Subcutaneous abdominal adipose tissue (tissue), 5 donors: ENCODE measurements at regions not wholly inside any gene's neighbourhood (a gene's known extent, or its start where the extent isn't known, plus 50 kb on each side); places are given as distances from the start of the nearest gene placed in this dataset.

Source experiments
- H3K27ac ChIP-seq: one replicate; pipeline ENCODE4 v1.7.0; 2013; ENCODE audit warnings: low read depth, mild to moderate bottlenecking, inconsistent platforms, low read length, moderate library complexity
- H3K27me3 ChIP-seq, 5 donors: one replicate each; pipeline ENCODE4 v1.7.0; 2013; ENCODE audit warnings: low read length in 5 of 5, inconsistent platforms in 1 of 5; ENCODE audit not compliant: control insufficient read depth in 5 of 5, insufficient read depth in 4 of 5
- H3K36me3 ChIP-seq, 5 donors: one replicate each; pipeline ENCODE4 v1.7.0; 2013; ENCODE audit warnings: low read length in 5 of 5; ENCODE audit not compliant: control insufficient read depth in 5 of 5, insufficient read depth in 5 of 5
- H3K4me1 ChIP-seq, 5 donors: one replicate each; pipeline ENCODE4 v1.7.0; 2013; ENCODE audit warnings: low read length in 5 of 5, mild to moderate bottlenecking in 3 of 5, moderate library complexity in 1 of 5; ENCODE audit not compliant: control insufficient read depth in 5 of 5, insufficient read depth in 5 of 5
- H3K4me3 ChIP-seq, 5 donors: one replicate each; pipeline ENCODE4 v1.7.0; 2013; ENCODE audit warnings: low read length in 5 of 5, low read depth in 1 of 5
- H3K9ac ChIP-seq, 5 donors: one replicate each; pipeline ENCODE4 v1.7.0; 2013; ENCODE audit warnings: low read length in 5 of 5, mild to moderate bottlenecking in 4 of 5, moderate library complexity in 3 of 5
- H3K9me3 ChIP-seq, 5 donors: one replicate each; pipeline ENCODE4 v1.7.0; 2013; ENCODE audit warnings: low read length in 5 of 5; ENCODE audit not compliant: control insufficient read depth in 5 of 5
- donor health status: healthy.
- donor health status: healthy.
- donor health status: healthy.
- donor health status: healthy.
- donor health status: healthy.

GRCh38 chr4:149269835-149270234, 545.8 kb downstream of the IQCM start:
- Histone ChIP-seq H3K27ac (no peak overlapping the region), H3K36me3 (no peaks in the 10 kb centered on the region), H3K9me3 (no peaks in the 10 kb centered on the region), H3K4me1 (no peaks in the 10 kb centered on the region), H3K4me3 (no peak overlapping the region), H3K9ac (no peak overlapping the region), H3K27me3 (no peaks in the 10 kb centered on the region)

- Histone ChIP-seq H3K9me3 (no peaks in the 10 kb centered on the region), H3K4me1 (no peaks in the 10 kb centered on the region), H3K27ac (no peak overlapping the region), H3K27me3 (no peaks in the 10 kb centered on the region), H3K9ac (no peak overlapping the region), H3K4me3 (no peak overlapping the region), H3K36me3 (no peaks in the 10 kb centered on the region)
These were observed 549.3 kb downstream of the IQCM start for GRCh38 chr4:149266301-149266700.

GRCh38 chr4:149265645-149266044, 550.0 kb downstream of the IQCM start:
- no peaks in the 10 kb centered on the region for H3K36me3 ChIP-seq
- no peaks in the 10 kb centered on the region for H3K9me3 ChIP-seq
- no peak overlapping the region for H3K27ac ChIP-seq
- no peak overlapping the region for H3K4me3 ChIP-seq
- H3K9ac ChIP-seq: no peak overlapping the region
- no peaks in the 10 kb centered on the region for H3K4me1 ChIP-seq
- no peaks in the 10 kb centered on the region for H3K27me3 ChIP-seq

- Histone ChIP-seq H3K9me3 (no peaks in the 10 kb centered on the region), H3K4me1 (no peaks in the 10 kb centered on the region), H3K36me3 (no peaks in the 10 kb centered on the region), H3K9ac (no peak overlapping the region), H3K27me3 (no peaks in the 10 kb centered on the region), H3K27ac (no peak overlapping the region), H3K4me3 (no peak overlapping the region)
These were observed 551.4 kb downstream of the IQCM start for GRCh38 chr4:149264093-149264733.

GRCh38 chr4:149248191-149248764, 567.4 kb downstream of the IQCM start:
- Histone ChIP-seq H3K36me3 (no peaks in the 10 kb centered on the region), H3K4me3 (no peak overlapping the region), H3K27ac (no peak overlapping the region), H3K4me1 (no peaks in the 10 kb centered on the region), H3K27me3 (no peaks in the 10 kb centered on the region), H3K9ac (no peak overlapping the region), H3K9me3 (no peaks in the 10 kb centered on the region)

GRCh38 chr4:149247164-149247563, 568.5 kb downstream of the IQCM start:
- no peak overlapping the region for H3K4me3 ChIP-seq
- H3K27ac ChIP-seq: no peak overlapping the region
- H3K9me3 ChIP-seq: no peaks in the 10 kb centered on the region
- H3K4me1 ChIP-seq: no peaks in the 10 kb centered on the region
- H3K27me3 ChIP-seq: no peaks in the 10 kb centered on the region
- H3K9ac ChIP-seq: no peak overlapping the region
- H3K36me3 ChIP-seq: no peaks in the 10 kb centered on the region

GRCh38 chr4:149245333-149245732, 570.3 kb downstream of the IQCM start:
- no peak overlapping the region for H3K27ac ChIP-seq
- no peaks in the 10 kb centered on the region for H3K36me3 ChIP-seq
- H3K4me3 ChIP-seq: no peak overlapping the region
- peaks cover 0 to 3% (median 0%) of the 10 kb centered on the region in 5 donors for H3K9me3 ChIP-seq
- H3K4me1 ChIP-seq: no peaks in the 10 kb centered on the region
- no peak overlapping the region for H3K9ac ChIP-seq
- H3K27me3 ChIP-seq: no peaks in the 10 kb centered on the region

GRCh38 chr4:149238097-149238496, 577.5 kb downstream of the IQCM start:
- Histone ChIP-seq H3K9me3 (peaks cover 0 to 3% (median 0%) of the 10 kb centered on the region in 5 donors), H3K4me1 (no peaks in the 10 kb centered on the region), H3K27ac (no peak overlapping the region), H3K9ac (no peak overlapping the region), H3K4me3 (no peak overlapping the region), H3K27me3 (no peaks in the 10 kb centered on the region), H3K36me3 (no peaks in the 10 kb centered on the region)

GRCh38 chr4:149234798-149235197, 580.8 kb downstream of the IQCM start:
- Histone ChIP-seq H3K9me3 (no peaks in the 10 kb centered on the region), H3K9ac (no peak overlapping the region), H3K4me3 (no peak overlapping the region), H3K36me3 (no peaks in the 10 kb centered on the region), H3K4me1 (no peaks in the 10 kb centered on the region), H3K27me3 (no peaks in the 10 kb centered on the region), H3K27ac (no peak overlapping the region)

GRCh38 chr4:149223659-149224058, 592.0 kb downstream of the IQCM start:
- Histone ChIP-seq H3K36me3 (no peaks in the 10 kb centered on the region), H3K9me3 (peaks cover 7 to 32% (median 15%) of the 10 kb centered on the region in 5 donors), H3K27me3 (no peaks in the 10 kb centered on the region), H3K27ac (no peak overlapping the region), H3K4me3 (no peak overlapping the region), H3K9ac (no peak overlapping the region), H3K4me1 (no peaks in the 10 kb centered on the region)
